ENCODE measurements at regions not wholly inside any gene's neighbourhood (a gene's known extent, or its start where the extent isn't known, plus 50 kb on each side); places are given as distances from the start of the nearest gene placed in this dataset.

DNA sequence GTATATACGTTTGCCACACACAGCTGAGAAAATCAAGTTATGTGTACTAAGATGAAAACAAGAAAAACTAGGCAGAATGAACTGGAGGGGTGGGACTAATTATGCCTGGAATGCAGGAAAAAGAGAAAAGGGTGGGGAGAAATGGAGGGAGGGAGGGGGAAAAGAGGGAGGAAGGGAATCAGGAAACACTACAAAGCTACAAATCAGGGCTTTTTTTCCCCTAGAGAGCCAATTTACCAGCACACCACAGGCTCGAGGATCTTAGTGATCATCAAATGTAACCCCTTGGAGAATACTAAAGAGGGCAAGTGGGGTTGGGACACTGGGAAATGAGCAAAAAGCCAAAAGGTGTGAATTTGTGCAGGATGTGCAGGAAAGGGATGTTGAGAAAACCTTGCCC, 451.9 kb downstream of the SMARCA1 start:
- H3K36me3 ChIP-seq: no peaks in the 10 kb centered on the region
- H3K27me3 ChIP-seq (ENCODE audit: insufficient read depth, low read depth, severe bottlenecking): no peaks in the 10 kb centered on the region
- H3K27ac ChIP-seq: no peak overlapping the region
- TF ChIP-seq, protein P1, sequence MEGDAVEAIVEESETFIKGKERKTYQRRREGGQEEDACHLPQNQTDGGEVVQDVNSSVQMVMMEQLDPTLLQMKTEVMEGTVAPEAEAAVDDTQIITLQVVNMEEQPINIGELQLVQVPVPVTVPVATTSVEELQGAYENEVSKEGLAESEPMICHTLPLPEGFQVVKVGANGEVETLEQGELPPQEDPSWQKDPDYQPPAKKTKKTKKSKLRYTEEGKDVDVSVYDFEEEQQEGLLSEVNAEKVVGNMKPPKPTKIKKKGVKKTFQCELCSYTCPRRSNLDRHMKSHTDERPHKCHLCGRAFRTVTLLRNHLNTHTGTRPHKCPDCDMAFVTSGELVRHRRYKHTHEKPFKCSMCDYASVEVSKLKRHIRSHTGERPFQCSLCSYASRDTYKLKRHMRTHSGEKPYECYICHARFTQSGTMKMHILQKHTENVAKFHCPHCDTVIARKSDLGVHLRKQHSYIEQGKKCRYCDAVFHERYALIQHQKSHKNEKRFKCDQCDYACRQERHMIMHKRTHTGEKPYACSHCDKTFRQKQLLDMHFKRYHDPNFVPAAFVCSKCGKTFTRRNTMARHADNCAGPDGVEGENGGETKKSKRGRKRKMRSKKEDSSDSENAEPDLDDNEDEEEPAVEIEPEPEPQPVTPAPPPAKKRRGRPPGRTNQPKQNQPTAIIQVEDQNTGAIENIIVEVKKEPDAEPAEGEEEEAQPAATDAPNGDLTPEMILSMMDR (IDR thresholded peaks at IDR 0.05; ENCODE audit: low read depth, low read length): no peak
- no peaks in the 10 kb centered on the region for H3K9me3 ChIP-seq (ENCODE audit: severe bottlenecking)
- no peak overlapping the region for H3K4me3 ChIP-seq (ENCODE audit: low read depth, low read length)
- no peak for DNase-seq

GRCh38 chrX:129065895-129066294, 457.4 kb downstream of the SMARCA1 start:
- H3K36me3 ChIP-seq: no peaks in the 10 kb centered on the region
- no peak overlapping the region for H3K4me3 ChIP-seq (ENCODE audit: low read depth, low read length)
- DNase-seq: no peak
- TF ChIP-seq, protein P1 (IDR thresholded peaks at IDR 0.05; ENCODE audit: low read depth, low read length): no peak
- H3K27me3 ChIP-seq (ENCODE audit: insufficient read depth, low read depth, severe bottlenecking): no peaks in the 10 kb centered on the region
- no peaks in the 10 kb centered on the region for H3K9me3 ChIP-seq (ENCODE audit: severe bottlenecking)
- no peak overlapping the region for H3K27ac ChIP-seq

DNA sequence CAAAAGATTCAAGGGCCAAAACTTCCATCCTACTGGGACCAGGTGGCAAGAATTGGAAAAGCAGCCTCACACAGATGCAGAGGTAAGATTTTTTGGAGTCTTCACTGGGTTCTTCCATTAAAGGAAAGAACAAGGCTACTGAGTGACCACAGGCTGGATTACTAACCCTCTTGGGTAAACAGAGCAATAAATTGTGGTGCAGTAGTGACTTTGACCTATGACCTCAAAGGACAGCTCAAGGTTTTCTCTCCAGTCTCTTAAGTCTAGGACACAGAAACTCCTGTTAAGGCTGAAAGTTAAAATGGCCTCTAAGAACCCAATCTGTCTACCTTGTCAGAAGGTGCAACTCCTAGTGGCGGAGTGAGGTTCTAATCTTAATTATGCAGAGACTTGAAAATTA, 464.9 kb downstream of the SMARCA1 start:
- Histone ChIP-seq H3K27ac (no peak overlapping the region), H3K9me3 (ENCODE audit: severe bottlenecking) (no peaks in the 10 kb centered on the region), H3K36me3 (no peaks in the 10 kb centered on the region), H3K4me3 (ENCODE audit: low read depth, low read length) (no peak overlapping the region), H3K27me3 (ENCODE audit: insufficient read depth, low read depth, severe bottlenecking) (no peaks in the 10 kb centered on the region)
- TF ChIP-seq, protein P1 (IDR thresholded peaks at IDR 0.05; ENCODE audit: low read depth, low read length): no peak
- DNase-seq: no peak

- TF ChIP-seq, protein P1 (IDR thresholded peaks at IDR 0.05; ENCODE audit: low read depth, low read length): no peak
- Histone ChIP-seq H3K36me3 (no peaks in the 10 kb centered on the region), H3K27me3 (ENCODE audit: insufficient read depth, low read depth, severe bottlenecking) (peaks cover 6% of the 10 kb centered on the region), H3K9me3 (ENCODE audit: severe bottlenecking) (no peaks in the 10 kb centered on the region), H3K27ac (no peak overlapping the region), H3K4me3 (ENCODE audit: low read depth, low read length) (no peak overlapping the region)
- DNase-seq: no peak
Observed at GRCh38 chrX:129043138-129043537, 480.2 kb downstream of the SMARCA1 start.

- Histone ChIP-seq H3K4me3 (ENCODE audit: low read depth, low read length) (no peak overlapping the region), H3K27me3 (ENCODE audit: insufficient read depth, low read depth, severe bottlenecking) (peaks cover 6% of the 10 kb centered on the region), H3K27ac (no peak overlapping the region), H3K36me3 (no peaks in the 10 kb centered on the region), H3K9me3 (ENCODE audit: severe bottlenecking) (no peaks in the 10 kb centered on the region)
- DNase-seq: no peak
- TF ChIP-seq, protein P1 (IDR thresholded peaks at IDR 0.05; ENCODE audit: low read depth, low read length): no peak
Observed at GRCh38 chrX:129041319-129041718, 482.0 kb downstream of the SMARCA1 start.

DNA sequence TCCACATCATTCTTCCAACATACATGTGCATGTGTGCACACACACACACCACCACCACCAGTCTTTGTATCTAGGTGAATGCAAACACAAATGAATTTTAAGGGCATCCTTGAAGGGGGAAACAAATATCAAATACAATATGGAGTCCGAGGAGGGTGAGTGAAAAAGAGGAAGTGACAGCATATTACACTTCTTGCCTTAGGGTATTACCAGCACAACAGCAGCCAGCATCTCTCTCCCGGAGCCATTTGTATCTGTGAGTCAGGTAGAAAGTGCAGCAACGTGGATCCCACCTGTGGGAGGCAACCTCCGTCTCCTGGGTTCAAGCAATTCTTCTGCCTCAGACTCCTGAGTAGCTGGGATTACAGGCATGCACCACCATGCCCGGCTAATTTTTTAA, 483.2 kb downstream of the SMARCA1 start:
- Histone ChIP-seq H3K9me3 (ENCODE audit: severe bottlenecking) (no peaks in the 10 kb centered on the region), H3K36me3 (no peaks in the 10 kb centered on the region), H3K27ac (no peak overlapping the region), H3K27me3 (ENCODE audit: insufficient read depth, low read depth, severe bottlenecking) (peaks cover 6% of the 10 kb centered on the region), H3K4me3 (ENCODE audit: low read depth, low read length) (no peak overlapping the region)
- no peak for DNase-seq
- TF ChIP-seq, protein P1 (IDR thresholded peaks at IDR 0.05; ENCODE audit: low read depth, low read length): no peak
